ENCODE measurements at regions not wholly inside any gene's neighbourhood (a gene's known extent, or its start where the extent isn't known, plus 50 kb on each side); places are given as distances from the start of the nearest gene placed in this dataset.

DNA sequence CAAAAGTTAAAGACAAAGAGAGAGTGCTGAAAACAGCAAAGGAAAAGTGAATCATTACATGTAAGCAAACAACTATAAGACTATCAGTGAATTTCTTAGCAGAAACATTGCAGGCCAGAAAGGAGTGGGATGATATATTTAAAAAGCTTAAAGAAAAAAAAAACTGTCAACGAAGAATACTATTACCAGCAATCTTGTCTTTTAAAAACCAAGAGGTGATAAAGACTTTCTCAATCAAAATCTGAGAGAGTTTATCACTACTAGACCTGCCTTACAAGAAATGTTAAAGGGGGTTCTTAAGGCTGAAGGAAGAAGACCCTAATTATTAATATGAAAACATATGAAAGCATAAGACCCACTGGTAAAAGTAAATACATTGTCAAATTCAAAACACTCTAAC lies 132.5 kb upstream of the ZCCHC13 start:
- no peak for TF ChIP-seq CTCF (IDR thresholded peaks at IDR 0.05)
- TF ChIP-seq POLR2A (IDR thresholded peaks at IDR 0.05), result no peak
- TF ChIP-seq POLR2AphosphoS5 (IDR thresholded peaks at IDR 0.05), result no peak
